ENCODE measurements at regions not wholly inside any gene's neighbourhood (a gene's known extent, or its start where the extent isn't known, plus 50 kb on each side); places are given as distances from the start of the nearest gene placed in this dataset.

DNA sequence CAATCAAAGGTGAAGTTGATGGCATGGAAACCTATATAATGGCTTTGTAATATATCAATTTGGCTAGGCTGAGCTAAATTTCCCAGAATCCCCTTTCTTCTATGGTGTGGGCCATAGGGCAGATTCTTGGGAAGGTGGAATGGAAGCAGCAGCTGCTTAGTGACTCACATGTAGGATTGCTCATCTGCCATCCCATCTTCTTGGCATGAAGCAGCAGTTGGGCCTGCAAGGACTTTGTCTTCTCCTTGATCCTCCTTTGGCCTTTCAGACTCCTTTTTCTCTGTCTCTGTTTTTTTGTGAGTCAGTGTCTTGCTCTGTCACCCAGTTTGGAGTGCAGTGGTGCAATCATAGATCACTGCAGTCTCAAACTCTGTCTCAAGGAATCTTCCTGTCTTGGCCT is 52.6 kb upstream of the CEP162 start:
- Histone ChIP-seq H3K27ac (no peak overlapping the region), H3K27me3 (no peaks in the 10 kb centered on the region), H3K4me1 (no peaks in the 10 kb centered on the region), H3K9me3 (no peaks in the 10 kb centered on the region), H3K4me3 (no peak overlapping the region), H3K36me3 (no peaks in the 10 kb centered on the region)
- intact Hi-C loops (cut with DNase I; ENCODE audit: low total_unique reads) (no loop called here), in situ Hi-C loops (cut with MboI; ENCODE audit: low sequenced_read_pairs in 4 of 4) (no loop called here)
- no peak for TF ChIP-seq POLR2A (IDR thresholded peaks at IDR 0.05)
- TF ChIP-seq, protein P1, sequence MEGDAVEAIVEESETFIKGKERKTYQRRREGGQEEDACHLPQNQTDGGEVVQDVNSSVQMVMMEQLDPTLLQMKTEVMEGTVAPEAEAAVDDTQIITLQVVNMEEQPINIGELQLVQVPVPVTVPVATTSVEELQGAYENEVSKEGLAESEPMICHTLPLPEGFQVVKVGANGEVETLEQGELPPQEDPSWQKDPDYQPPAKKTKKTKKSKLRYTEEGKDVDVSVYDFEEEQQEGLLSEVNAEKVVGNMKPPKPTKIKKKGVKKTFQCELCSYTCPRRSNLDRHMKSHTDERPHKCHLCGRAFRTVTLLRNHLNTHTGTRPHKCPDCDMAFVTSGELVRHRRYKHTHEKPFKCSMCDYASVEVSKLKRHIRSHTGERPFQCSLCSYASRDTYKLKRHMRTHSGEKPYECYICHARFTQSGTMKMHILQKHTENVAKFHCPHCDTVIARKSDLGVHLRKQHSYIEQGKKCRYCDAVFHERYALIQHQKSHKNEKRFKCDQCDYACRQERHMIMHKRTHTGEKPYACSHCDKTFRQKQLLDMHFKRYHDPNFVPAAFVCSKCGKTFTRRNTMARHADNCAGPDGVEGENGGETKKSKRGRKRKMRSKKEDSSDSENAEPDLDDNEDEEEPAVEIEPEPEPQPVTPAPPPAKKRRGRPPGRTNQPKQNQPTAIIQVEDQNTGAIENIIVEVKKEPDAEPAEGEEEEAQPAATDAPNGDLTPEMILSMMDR (IDR thresholded peaks at IDR 0.05 in 4 of 5, conservative IDR thresholded peaks at IDR 0.05 in 1 of 5) = no peak
- no peak for DNase-seq
- ATAC-seq = no peak

DNA sequence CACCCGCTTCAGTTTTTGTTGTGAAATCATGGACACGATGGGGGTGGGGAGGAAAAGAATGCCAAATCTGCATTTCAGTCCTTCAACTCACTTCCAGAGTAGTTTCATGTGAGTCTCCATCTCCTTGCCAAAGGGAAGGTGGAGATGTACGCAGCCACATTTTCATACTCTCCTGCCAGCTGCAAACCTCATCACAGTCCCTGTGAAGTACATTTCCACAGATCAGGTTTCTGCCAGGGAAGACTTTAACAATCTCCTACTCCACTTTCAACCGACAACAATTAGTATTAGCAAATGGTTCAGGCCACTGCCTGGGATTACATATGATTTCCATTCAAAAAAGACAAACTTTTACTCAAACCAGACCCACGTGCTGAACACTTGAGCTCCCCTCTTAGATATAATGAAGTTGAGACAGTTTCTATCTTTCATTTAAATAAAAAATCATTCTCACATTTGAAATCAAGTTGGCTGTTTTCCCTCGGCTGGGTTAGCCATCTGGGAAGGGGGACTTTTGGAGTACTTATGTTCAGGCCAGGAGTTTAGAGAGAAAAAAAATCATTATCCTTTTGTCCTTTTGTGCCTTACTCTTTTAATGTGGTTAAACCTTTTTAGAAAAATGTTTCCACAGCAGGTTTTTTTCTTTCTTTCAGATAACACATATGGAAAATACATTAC is 51.0 kb upstream of the CEP162 start:
- DNase-seq = no peak

More for the DNA sequence above, 51.0 kb upstream of the CEP162 start:
- in situ Hi-C loops (cut with MboI; ENCODE audit: low sequenced_read_pairs in 4 of 4) = no loop called here
- Histone ChIP-seq H3K4me1 (no peaks in the 10 kb centered on the region), H3K36me3 (no peaks in the 10 kb centered on the region), H3K4me3 (no peak overlapping the region), H3K27ac (no peak overlapping the region), H3K9me3 (no peaks in the 10 kb centered on the region), H3K27me3 (no peaks in the 10 kb centered on the region)
- no peak for ATAC-seq
- TF ChIP-seq, protein P1 (IDR thresholded peaks at IDR 0.05 in 4 of 5, conservative IDR thresholded peaks at IDR 0.05 in 1 of 5) = no peak
- TF ChIP-seq POLR2A (IDR thresholded peaks at IDR 0.05) = no peak
- intact Hi-C loops (cut with DNase I; ENCODE audit: low total_unique reads) = no loop called here
